RPMI8226 (cell line): ENCODE measurements at regions not wholly inside any gene's neighbourhood (a gene's known extent, or its start where the extent isn't known, plus 50 kb on each side); places are given as distances from the start of the nearest gene placed in this dataset.

Experiments used
- DNase-seq: peaks from one replicate; pipeline ENCODE4 v3.0.0-alpha.2; 2015

DNA sequence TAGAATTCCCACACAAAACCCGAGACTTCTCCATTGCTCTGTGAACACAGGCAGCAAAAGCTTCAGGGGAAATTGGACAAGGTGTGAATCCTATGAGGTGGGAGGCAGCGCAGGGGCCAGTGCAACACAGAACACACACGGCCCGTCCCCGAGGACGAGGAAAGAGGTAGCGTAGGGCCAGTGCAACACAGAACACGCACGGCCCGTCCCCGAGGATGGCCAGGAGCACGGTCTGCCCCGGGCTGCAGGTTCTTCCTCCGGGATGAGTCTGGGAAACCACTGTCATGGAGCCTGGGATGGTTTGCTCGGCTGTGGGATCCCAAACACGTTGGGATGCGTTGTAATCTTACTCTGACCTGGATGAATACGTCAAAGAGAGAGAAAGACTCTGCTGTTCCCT is 432.1 kb downstream of the GLRX3 start:
- no peak for DNase-seq

DNA sequence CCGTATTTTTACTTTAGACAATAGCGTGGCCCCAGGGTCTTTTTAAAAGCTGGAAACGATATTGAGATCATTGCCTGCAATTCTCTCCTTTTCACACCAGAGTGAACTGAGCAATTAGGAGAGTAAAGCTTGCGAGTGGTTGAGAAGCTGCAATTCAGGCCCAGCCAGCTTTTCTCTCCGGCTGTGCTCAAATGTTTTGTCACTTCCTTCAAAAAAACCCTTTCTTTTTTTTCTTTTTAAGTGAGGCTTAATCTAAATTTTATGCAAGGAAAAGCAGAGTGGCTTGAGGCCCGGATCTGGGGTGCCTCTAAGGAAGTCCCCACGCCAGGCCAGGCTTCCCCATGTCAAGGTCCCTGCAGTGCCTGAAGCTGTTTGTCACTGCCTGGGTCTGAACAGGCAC is 433.9 kb downstream of the GLRX3 start:
- no peak for DNase-seq

GRCh38 chr10:130571674-130572073 is 435.5 kb downstream of the GLRX3 start:
- DNase-seq: no peak

DNA sequence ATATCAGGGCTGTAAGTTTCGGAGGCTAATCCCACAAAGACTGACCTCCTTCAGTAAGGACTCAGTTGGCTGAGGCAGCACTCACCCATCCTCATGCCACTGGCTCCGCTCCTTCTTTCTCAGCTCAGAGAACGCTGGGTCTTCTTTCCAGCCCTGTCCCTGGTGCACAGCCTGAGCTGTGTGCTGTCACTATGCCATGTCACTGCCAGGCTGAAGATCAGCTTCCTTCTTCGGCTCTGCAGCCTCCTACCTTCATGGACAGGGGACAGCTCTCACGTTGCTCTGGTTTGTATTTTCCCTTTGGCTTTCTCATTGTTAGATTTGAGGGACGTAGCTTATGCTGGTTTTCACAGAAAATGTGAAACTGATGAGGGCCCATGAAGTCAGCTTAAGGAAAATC is 437.3 kb downstream of the GLRX3 start:
- no peak for DNase-seq

- DNase-seq: no peak
These were observed 439.6 kb downstream of the GLRX3 start for GRCh38 chr10:130575756-130576285.

GRCh38 chr10:130576427-130576826 is 440.2 kb downstream of the GLRX3 start:
- DNase-seq: no peak

DNA sequence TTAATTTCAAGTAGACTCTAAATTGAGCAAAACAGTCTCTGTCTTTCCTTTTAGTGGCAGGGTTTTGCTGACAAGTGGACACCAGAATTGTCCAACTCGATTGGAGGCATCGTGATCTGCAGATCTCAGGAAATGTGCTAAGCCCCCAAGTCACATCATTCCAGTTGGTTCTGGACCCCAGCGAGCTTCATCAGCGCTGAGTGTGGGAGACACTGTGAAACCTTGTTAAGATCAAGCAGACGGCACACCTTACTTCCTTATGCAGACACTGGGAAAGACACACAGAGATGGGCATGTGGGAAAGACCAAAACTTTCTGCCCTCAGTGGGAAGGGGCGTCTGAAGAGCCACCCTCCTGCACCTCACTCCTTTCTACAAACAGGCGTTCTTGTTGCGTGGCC is 440.8 kb downstream of the GLRX3 start:
- no peak for DNase-seq

GRCh38 chr10:130578532-130579289 is 442.5 kb downstream of the GLRX3 start:
- DNase-seq: no peak

- DNase-seq: no peak
These were observed 443.7 kb downstream of the GLRX3 start for GRCh38 chr10:130579913-130580312.

GRCh38 chr10:130580975-130581374 is 444.8 kb downstream of the GLRX3 start:
- no peak for DNase-seq

DNA sequence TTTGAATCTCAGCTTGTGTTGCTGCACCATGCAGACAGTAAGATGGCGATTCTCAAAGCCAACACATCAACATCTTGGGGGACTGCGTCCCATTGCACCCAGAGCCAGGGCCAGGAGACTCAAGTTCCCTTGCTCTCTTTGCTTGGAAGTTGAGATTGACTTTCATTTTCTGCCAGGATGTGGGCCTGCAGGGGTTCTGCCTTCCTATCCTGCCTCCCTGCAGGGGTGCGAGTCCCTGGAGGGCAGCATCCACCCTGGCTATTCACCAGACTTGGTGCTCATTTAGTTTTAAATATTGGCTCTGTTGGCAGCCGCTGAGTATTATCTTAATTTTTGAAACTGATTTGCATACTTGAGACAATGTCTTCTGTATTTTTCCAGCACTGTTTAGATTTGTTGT is 451.5 kb downstream of the GLRX3 start:
- DNase-seq: no peak

- no peak for DNase-seq
These were observed 469.8 kb downstream of the GLRX3 start for GRCh38 chr10:130606001-130606405.

DNA sequence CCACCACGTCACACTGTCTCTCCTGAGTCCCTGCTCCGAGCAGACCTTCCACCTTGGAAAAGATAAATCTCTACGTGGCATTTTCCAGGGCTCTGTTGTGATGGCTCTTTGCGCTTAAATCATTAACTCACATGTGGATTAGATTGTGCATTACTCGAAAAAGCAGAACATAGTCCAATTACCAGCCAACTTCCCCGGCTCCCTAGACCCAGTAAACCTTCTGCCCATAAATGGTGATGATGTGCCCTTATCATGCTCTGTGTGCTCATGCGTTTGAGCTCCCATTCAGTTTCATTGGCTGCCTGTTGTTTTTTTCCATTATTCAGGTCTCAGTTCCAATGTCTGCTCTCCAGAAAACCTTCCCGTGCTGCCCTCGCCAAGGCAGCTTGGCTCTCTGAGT is 471.2 kb downstream of the GLRX3 start:
- DNase-seq: no peak

- DNase-seq: no peak
These were observed 475.0 kb downstream of the GLRX3 start for GRCh38 chr10:130611239-130611638.

GRCh38 chr10:130615457-130615856 is 479.3 kb downstream of the GLRX3 start:
- DNase-seq: no peak

GRCh38 chr10:130617985-130618384 is 481.8 kb downstream of the GLRX3 start:
- DNase-seq: no peak

DNA sequence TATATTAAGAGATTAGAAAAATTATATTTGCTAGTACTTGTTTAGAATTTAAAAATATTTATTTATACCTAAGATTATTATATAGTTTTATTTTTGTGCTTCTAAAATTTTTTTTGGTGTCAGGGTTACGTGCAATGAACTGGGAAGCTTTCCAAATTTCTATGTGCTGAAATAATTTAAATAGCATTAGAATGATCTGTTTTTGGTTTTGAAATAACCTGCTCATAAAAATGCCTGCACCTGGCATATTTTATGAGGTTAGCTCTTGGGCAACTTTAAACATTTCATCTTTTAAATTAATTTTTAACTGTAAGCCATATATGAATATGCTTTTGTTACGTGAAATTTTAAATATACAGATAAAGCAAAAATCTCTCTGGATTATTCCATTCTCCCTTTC is 482.5 kb downstream of the GLRX3 start:
- no peak for DNase-seq

- no peak for DNase-seq
These were observed 485.1 kb downstream of the GLRX3 start for GRCh38 chr10:130621231-130621775.

- DNase-seq: no peak
These were observed 487.6 kb downstream of the GLRX3 start for GRCh38 chr10:130623680-130624267.

- no peak for DNase-seq
These were observed 491.3 kb downstream of the GLRX3 start for GRCh38 chr10:130627346-130628045.

GRCh38 chr10:130630135-130630534 is 493.9 kb downstream of the GLRX3 start:
- no peak for DNase-seq

DNA sequence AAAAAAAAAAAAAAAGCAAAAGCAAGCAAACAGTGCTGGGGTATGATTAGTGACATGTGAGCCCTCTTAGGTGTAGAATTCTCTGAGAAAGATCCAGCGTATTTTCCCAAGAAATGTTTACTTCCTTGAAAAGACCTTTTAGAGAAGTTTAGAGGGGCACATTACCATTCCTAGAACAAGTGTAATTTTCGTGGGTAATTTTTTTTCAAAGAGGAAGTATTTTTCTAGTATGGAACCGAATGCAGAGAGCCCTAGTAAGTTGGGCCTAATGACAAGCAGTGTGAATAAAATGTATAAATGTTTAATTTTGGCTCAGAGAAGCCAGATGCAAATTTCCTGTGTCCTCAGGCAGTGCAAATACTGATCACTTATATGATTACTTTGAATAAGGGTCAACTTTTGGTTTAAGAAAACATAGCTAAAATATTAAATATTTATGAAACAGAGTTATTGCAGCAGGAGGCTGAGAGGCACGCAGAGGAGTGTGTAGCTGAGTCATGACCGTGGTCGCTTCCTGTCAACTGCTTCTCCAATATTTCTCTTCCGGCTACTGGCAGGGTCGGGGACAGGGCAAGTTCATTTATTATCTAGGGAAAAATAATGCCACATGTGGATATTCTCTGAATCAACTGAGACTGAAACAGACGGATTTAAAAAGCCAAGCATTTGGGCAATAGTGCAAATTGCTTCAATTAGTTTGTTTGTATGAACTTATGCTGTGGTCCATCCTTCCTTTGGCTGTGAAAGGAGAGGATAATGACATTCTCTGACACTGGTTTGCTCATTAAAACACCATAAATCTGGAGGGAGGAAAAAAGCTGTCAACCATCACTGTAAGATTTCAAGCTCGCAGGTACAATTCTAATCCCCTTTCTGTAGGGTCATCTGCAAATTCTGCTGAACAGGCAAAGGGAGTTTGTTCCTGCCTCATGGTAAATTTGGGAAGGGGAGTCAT is 495.2 kb downstream of the GLRX3 start:
- DNase-seq: no peak
